Choroid plexus epithelial cell (primary cell): ENCODE measurements at regions not wholly inside any gene's neighbourhood (a gene's known extent, or its start where the extent isn't known, plus 50 kb on each side); places are given as distances from the start of the nearest gene placed in this dataset.

Experiments
- DNase-seq: peaks from one replicate; pipeline ENCODE4 v3.0.0-alpha.2; 2010; ENCODE audit warnings: low read depth
- H3K4me3 ChIP-seq: 2 replicates; pipeline ENCODE4 v1.5.1; 2011; ENCODE audit warnings: low read depth, mild to moderate bottlenecking, control low read depth, low read length, moderate library complexity
- CTCF ChIP-seq: conservative IDR thresholded peaks from 2 replicates; pipeline ENCODE4 v1.5.1; 2011; ENCODE audit warnings: low read depth, mild to moderate bottlenecking, control low read depth, inconsistent platforms, low read length, moderate library complexity

- no peak for TF ChIP-seq CTCF
- H3K4me3 ChIP-seq, result no peak overlapping the region
- no peak for DNase-seq
Measured at GRCh38 chr16:74020095-74020670, 276.4 kb upstream of the PSMD7 start.

GRCh38 chr16:74019612-74020011, 277.0 kb upstream of the PSMD7 start:
- no peak for DNase-seq
- TF ChIP-seq CTCF, result no peak
- no peak overlapping the region for H3K4me3 ChIP-seq

- no peak for TF ChIP-seq CTCF
Measured at GRCh38 chr16:74015953-74016352, 280.7 kb upstream of the PSMD7 start.

GRCh38 chr16:73998707-73999106, 297.9 kb upstream of the PSMD7 start:
- DNase-seq, result no peak

More at GRCh38 chr16:74015953-74016352, 280.7 kb upstream of the PSMD7 start:
- H3K4me3 ChIP-seq, result no peak overlapping the region
- no peak for DNase-seq

GRCh38 chr16:73997971-73998370, 298.6 kb upstream of the PSMD7 start:
- no peak for DNase-seq
- no peak for TF ChIP-seq CTCF
- H3K4me3 ChIP-seq, result no peak overlapping the region

More at GRCh38 chr16:73998707-73999106, 297.9 kb upstream of the PSMD7 start:
- no peak for TF ChIP-seq CTCF
- no peak overlapping the region for H3K4me3 ChIP-seq

- H3K4me3 ChIP-seq, result no peak overlapping the region
- TF ChIP-seq CTCF, result no peak
- DNase-seq, result no peak
Measured at GRCh38 chr16:73997340-73997711, 299.3 kb upstream of the PSMD7 start.

- no peak overlapping the region for H3K4me3 ChIP-seq
- TF ChIP-seq CTCF, result no peak
- no peak for DNase-seq
Measured at GRCh38 chr16:73996624-73997339, 299.8 kb upstream of the PSMD7 start.
